Endothelial cell of umbilical vein (primary cell): ENCODE measurements at regions not wholly inside any gene's neighbourhood (a gene's known extent, or its start where the extent isn't known, plus 50 kb on each side); places are given as distances from the start of the nearest gene placed in this dataset.

Experiments
- EZH2 ChIP-seq: IDR thresholded peaks from 2 replicates; pipeline ENCODE4 v1.6.1; 2012; ENCODE audit warnings: borderline replicate concordance, low read depth, mild to moderate bottlenecking, moderate library complexity, low read length, inconsistent platforms; ENCODE audit not compliant: severe bottlenecking
- MYC ChIP-seq: IDR thresholded peaks from one replicate; pipeline ENCODE4 v1.6.1; 2011; ENCODE audit warnings: mild to moderate bottlenecking, low read depth, low read length
- POLR2A ChIP-seq: IDR thresholded peaks from 2 replicates; pipeline ENCODE4 v1.6.1; 2012; ENCODE audit warnings: low read depth, mild to moderate bottlenecking, control low read depth, low read length
- TF ChIP-seq, protein P1 (sequence below), 2 donors: IDR thresholded peaks; 1 replicate in 1 of 2; 2 replicates in 1 of 2; pipeline ENCODE4 v1.5.1; 2011; ENCODE audit warnings: low read length in 2 of 2, mild to moderate bottlenecking in 2 of 2, moderate library complexity in 2 of 2, control low read depth in 1 of 2, inconsistent platforms in 1 of 2, low read depth in 1 of 2; ENCODE audit not compliant: insufficient read depth in 1 of 2; ENCODE audit errors: extremely low read depth in 1 of 2
- TF ChIP-seq, protein P2 (sequence below): IDR thresholded peaks from 2 replicates; pipeline ENCODE4 v1.6.1; 2011; ENCODE audit not compliant: insufficient read depth, insufficient read length

DNA sequence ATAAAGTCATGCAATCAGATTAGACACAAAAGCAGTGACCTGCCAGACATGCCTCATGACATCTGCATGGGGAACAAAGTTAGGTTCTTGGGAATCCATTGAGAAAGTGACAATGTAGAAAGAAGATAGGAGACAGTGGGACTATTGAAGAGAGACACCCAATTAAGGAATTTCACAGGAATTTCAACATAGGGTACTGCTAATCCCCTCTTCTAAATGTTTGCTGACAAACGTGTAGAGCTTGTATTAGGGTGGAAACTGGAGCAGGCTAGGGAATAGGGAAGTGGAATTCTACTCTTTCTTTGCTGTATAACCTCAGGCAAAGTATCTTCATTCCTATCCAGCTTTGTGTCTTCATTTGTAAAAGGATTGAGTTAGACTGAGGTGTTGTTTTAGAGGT is 409.4 kb upstream of the SASH1 start:
- TF ChIP-seq, protein P1, sequence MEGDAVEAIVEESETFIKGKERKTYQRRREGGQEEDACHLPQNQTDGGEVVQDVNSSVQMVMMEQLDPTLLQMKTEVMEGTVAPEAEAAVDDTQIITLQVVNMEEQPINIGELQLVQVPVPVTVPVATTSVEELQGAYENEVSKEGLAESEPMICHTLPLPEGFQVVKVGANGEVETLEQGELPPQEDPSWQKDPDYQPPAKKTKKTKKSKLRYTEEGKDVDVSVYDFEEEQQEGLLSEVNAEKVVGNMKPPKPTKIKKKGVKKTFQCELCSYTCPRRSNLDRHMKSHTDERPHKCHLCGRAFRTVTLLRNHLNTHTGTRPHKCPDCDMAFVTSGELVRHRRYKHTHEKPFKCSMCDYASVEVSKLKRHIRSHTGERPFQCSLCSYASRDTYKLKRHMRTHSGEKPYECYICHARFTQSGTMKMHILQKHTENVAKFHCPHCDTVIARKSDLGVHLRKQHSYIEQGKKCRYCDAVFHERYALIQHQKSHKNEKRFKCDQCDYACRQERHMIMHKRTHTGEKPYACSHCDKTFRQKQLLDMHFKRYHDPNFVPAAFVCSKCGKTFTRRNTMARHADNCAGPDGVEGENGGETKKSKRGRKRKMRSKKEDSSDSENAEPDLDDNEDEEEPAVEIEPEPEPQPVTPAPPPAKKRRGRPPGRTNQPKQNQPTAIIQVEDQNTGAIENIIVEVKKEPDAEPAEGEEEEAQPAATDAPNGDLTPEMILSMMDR (IDR thresholded peaks at IDR 0.05; ENCODE audit: extremely low read depth in 1 of 2, insufficient read depth in 1 of 2, low read depth in 1 of 2, low read length in 2 of 2): no peak
- TF ChIP-seq EZH2 (no peak), MYC (no peak), POLR2A (no peak)
- TF ChIP-seq, protein P2, sequence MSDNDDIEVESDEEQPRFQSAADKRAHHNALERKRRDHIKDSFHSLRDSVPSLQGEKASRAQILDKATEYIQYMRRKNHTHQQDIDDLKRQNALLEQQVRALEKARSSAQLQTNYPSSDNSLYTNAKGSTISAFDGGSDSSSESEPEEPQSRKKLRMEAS: no peak
